GM20000 (cell line): ENCODE measurements at regions not wholly inside any gene's neighbourhood (a gene's known extent, or its start where the extent isn't known, plus 50 kb on each side); places are given as distances from the start of the nearest gene placed in this dataset.
"Not testable (repeated sequence)": the region's sequence is repeated elsewhere in the genome, so short reads cannot be mapped to it uniquely, and the experiment has no call there.

Experiments
- DNase-seq: peaks from one replicate; pipeline ENCODE4 v3.0.0; 2012; ENCODE audit warnings: low spot score
- CTCF ChIP-seq: IDR thresholded peaks from 2 replicates; pipeline ENCODE4 v1.5.1; 2012; ENCODE audit warnings: mild to moderate bottlenecking, control low read depth; ENCODE audit errors: extremely low read depth, missing control alignments

DNA sequence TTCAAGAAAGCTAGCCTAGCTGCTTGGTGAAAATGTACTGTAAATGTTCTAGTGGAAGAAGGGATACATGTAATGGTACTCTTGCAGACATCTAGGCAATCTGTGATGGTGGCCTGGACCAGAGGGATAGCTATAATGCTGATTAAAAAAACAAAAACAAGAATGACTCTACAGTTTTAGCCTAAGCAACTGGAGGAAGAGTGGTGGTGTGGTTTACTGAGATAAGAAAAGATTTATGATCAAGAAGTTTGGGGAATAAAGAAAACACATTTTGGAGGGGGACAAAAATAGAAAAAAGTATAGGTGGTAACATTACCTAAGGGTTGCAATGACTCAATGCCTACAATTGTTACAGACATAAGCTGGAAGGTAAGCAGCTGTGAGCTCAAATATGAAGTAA lies 1080.7 kb upstream of the CELF4 start:
- TF ChIP-seq CTCF = no peak
- no peak for DNase-seq

DNA sequence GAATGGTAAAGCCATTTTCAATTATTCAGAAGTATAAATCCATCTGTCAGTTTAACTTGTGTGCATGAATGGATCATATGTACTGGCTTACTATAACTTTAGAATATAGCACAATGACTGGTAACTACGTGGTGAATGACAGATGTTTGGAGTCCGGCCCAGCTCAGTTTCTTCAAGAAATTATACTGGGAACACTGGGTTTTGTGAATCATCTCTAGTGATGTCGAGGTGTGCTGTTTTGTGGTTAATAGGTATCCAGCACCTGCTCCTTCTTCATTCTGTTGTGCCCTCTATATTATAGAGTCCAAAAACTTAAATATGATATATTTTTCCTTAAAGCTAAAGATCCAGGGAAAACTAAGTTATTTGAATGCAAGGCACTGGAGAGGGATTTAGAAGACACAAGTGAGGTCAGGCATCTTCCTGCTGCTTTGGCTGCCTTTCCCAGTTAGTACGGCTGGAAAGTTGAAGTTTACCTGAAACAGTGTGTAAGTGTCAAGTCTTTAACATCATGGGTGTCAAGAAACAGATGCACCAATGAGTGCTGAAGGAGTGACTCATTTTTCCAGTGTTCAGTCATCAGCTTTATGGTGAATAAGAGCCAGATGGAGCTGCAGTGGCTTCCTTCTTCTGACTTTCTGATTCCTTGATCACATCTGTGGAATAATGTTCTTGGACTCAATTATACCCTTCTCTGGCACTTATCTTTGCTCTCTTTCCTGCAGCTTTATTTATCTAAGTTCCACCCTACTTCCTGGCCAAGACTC lies 1079.5 kb upstream of the CELF4 start:
- no peak for DNase-seq
- TF ChIP-seq CTCF = no peak

- DNase-seq = no peak
- no peak for TF ChIP-seq CTCF
Observed at GRCh38 chr18:38642711-38643110, 1077.1 kb upstream of the CELF4 start.

DNA sequence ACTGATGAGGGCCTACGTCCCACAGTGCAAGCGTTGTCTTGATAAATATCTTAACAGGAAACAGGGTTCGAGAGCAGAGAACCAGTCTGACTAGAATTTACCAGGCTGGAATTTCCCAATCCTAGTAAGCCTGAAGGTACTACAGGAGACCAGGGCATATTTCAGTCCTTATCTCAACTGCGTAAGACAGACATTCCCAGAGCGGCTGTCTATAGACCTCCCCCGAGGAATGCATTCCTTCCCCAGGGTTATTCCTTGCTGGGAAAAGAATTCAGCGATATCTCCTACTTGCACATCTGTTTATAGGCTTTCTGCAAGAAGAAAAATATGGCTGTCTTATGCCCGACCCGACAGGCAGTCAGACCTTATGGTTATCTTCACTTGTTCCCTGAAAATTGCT lies 1074.1 kb upstream of the CELF4 start:
- DNase-seq = not testable (repeated sequence)

- no peak for TF ChIP-seq CTCF
- no peak for DNase-seq
Observed at GRCh38 chr18:38635709-38636430, 1070.3 kb upstream of the CELF4 start.

GRCh38 chr18:38634117-38634516 lies 1068.5 kb upstream of the CELF4 start:
- DNase-seq = no peak
- no peak for TF ChIP-seq CTCF

DNA sequence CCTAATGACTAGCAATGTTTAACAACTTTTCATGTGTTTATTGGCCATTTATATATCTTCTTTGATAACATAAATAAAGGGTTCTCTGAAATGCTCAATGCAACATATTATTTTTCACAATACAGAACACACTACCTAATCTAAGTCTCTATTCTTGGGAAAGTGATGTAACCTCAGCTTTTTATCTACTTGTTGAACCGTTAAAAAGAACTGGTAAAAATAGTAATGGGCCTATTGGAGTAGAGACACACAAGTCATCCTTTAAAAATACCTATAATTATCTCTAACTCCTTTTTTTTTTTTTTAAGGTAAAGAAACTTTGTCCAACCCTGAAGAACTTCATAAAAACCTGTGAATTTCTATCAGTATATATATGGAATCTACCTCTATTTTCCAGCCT lies 1067.7 kb upstream of the CELF4 start:
- no peak for DNase-seq
- no peak for TF ChIP-seq CTCF
